COR-L47 (cell line): ENCODE measurements at regions not wholly inside any gene's neighbourhood (a gene's known extent, or its start where the extent isn't known, plus 50 kb on each side); places are given as distances from the start of the nearest gene placed in this dataset.
A peak's percentile ranks its signal among the peaks of the same experiment; 100 is the strongest.
"Not testable (repeated sequence)": the region's sequence is repeated elsewhere in the genome, so short reads cannot be mapped to it uniquely, and the experiment has no call there.

ENCODE experiments used
- DNase-seq: peaks from one replicate; lab custom pipeline; 2025; lab: John Stamatoyannopoulos, UW

DNA sequence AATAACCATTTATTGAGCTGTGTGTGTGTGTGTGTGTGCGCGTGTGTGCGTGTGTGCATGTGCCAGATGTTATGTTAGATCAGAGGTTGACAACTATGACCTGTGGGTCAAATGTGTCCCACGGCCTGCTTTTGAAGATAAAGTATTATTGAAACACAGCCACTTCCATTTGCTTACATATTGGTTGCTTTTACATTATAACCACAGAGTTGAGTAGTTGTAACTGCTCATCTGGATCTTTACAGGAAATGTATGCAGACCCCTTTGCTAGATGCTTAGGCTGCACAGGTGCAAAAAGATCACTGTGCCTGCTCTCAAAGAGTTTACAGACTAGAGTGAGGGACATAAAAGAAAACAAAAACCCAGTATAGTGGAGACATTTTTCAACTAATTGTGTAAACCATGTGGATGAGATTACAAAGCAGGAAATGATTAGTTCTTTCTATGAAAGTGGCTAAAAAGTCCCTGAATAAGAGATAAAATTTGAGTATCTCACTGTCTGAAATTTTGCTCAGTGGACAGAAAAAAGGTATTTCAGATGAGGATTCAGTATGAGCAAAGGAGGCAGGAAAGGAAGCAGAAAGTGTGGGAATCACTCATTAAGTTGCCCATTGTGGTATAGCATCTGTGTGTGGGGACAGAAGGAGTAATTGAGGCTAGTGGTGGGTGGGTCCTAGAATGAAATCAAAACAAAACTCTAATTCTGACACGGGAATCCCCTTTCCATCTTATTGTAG lies 188.4 kb downstream of the PAH start:
- DNase-seq: no peak

DNA sequence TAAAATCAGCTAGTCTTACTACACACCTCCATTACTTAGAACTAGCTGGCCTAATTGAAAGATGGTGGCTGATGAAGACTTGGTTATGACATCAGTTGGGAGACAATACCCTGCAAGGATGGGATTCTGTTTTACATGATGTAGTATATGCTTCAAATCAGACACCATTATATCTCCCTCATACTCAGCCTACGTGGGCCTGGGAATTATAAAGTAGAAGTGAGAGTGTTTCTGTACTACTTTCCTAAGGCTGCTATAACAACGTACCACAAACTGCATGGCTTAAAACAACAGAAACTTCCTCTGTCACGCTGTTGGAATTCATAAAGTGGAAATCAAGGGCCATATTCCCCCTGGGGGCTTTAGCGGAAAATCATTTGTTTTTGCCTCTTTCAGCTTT lies 190.4 kb downstream of the PAH start:
- DNase-seq: no peak

DNA sequence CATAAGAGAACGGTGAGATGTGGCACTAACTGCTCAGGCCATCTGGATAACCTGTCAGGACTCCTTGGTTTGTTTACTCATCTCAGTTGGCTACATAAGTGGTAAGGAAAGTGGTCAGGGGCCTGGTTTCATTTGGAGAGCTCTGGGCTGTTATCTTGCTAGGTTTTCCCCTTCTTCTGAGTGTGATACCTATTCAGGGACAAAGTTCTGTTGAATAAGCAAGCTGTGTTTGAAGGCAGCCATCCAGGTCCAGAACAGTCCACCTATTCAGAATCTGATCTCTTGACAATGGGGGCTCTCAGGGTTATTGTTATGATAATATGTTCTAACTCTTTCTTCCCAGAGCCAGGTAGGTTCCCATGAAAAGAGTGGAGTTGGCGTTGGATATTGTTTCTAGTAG lies 194.9 kb downstream of the PAH start:
- DNase-seq: no peak

DNA sequence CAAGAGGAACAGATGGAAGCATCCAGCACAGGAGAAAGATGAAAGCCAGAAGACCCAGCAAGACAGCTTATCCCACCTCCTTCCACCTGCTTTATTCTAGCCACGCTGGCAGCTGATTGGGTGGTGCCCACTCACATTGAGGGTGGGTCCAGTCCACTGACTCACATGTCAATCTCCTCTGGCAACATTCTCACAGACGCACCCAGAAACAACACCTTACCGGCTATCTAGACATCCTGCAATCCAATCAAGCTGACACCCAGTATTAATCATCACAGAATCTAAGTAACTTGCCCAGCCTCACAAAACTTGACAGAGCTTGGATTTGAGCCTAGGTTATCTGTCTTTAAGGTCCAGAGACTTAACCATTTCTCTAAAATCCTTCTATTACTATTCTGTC lies 208.9 kb downstream of the PAH start:
- no peak for DNase-seq

DNA sequence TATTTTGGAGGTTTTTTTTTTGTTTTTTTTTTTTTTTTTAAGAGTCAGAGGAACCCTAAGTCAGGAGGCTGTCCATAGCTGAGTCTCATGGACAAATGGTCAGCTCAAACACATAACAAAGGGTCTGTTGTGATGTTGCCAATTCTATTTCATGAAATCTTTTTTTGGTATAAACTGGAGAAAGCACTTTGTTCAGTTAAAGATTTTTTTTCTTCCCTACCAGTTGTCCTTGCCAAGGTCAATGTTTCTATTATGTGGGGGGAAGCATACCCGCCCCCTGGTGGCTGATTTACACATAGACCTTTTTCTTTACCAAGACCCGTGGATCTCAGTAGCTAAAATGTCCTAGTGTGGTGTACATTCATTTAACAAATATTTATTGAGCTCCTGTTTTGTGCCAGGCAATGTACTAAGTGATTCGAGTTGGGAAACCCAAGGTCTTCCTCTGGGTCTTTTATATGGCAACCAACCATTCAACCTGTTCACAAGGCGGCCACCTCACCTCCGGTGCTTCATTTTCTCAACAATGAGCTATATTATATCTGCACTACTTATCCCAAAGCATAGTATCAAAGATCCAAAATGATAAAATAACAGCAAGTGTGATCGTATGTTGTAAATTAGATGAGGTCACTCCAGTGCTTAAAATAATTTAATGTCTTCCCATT lies 214.5 kb downstream of the PAH start:
- DNase-seq: peak; percentile 20

DNA sequence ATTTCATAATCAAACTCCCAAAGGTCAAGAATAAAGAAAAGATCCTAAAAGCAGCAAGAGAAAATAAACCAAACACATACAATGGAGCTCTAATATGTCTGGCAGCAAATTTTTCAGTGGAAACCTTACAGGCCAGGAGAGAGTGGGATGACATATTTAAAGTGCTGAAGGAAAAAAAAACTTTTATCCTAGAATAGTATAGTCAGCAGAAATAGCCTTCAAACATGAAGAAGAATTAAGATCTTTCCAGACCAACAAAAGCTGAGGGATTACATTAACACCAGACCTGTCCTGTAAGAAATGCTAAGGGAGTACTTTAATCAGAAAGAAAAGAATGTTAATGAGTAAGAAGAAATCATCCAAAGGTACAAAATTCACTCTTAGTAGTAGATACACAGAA lies 215.7 kb upstream of the IGF1 start:
- DNase-seq: no peak

DNA sequence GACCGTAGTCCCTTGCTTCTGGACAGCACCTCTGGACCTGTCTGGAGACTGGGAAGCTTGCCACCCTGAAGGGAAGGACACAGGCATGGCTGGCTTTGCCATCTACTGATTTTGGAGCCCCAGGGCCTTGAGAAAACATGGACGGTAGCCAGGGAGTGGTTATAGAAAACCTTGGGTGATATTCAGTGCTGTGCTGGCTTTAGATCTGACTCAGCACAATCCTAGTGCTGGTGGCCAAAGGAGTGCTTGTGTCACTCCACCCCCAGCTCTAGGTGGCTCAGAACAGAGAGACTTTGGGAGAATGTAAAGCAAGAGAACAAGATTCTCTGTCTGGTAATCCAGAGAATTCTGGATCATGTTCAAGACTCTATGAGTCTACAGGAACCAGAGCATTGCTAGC lies 214.5 kb upstream of the IGF1 start:
- no peak for DNase-seq

DNA sequence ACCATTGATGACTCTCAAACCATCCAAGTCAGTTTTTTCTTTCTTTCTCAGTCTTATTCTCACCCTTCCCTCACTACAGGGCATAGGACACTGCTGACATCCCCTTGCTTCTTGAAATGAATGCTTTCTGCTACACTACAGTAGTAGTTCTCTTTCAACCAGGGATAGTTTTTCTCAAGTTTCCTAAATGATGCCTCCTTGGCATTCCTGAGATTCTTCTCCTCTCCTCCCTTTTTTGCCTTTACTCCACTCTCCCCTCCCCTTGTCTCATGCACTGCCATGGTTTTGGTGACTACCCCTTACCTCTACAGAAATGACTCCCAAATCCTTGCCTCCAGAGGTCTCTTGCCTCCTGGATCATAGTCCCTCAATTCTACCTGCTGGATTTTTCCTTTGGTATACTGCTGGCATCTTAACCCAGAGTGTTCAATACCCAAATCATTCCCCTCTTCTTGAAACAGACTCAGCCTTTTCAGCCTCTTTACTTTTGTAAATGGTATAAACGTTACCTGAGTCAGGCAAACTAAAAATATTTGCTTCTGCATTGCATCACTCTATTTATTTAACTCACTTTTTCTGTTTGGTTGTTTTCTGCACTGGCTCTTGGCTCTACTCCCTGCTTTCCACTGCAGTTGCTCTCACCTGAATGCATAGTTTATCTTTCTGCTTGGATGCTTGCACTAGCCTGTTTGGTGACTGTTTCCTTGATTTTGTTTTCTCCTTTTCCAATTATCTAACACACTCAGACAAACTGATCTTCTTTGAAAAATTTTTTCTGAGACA lies 211.6 kb upstream of the IGF1 start:
- no peak for DNase-seq

DNA sequence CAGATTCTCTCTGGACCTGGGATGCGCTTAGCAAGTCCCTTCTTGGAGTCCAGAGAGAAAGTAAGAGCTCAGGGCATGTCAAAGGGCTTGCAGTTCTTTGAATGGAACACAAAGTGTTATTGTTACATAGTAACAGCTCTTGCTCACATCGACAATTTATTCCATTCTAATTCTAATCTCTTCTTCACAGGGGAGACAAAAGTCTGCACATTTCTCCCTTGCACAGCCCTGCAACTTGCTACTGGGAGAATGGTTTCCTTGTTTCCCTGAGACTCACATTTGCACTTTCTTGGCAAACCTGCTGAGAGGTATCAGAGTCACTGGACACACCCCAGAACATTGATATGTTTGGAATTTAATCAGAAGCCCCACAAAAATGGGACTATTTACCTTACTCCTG lies 209.9 kb upstream of the IGF1 start:
- no peak for DNase-seq

DNA sequence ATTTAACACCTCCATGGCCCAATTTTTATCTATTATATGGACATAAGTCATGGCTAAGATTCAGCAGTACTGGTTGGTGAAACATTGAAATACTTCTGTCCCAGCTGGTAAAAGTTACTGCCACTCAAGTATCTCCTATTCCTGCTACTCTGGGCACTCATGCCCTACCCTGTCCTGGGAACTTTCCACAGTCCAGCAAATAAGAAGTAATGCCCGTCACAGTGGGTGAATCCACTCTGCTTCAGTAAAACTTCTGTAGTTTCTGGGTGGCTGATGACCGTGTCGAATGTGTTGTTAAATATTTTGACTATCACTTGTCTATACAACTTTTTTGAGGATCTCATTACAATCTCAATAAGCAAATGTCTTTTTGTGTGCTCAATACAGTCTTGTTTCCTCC lies 209.3 kb upstream of the IGF1 start:
- no peak for DNase-seq

DNA sequence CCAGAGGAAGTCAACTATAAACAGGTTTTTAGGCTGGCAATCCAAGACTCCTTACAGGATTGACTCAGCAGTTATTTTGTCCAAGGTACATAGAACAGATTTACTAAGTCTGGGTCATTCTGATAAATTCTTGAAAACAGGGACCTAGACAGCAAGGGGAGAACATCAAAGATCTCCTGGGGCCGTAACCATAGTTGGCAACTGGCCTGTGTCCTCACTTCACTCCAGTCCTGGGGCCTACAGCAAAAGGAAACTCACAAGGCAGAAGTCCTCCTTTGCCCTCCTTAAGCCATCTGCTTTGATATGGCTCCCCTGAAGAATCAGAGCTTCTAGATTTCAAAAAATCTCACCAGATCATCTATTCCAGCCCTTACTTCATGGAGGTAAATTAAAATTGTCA lies 207.2 kb upstream of the IGF1 start:
- DNase-seq: no peak

DNA sequence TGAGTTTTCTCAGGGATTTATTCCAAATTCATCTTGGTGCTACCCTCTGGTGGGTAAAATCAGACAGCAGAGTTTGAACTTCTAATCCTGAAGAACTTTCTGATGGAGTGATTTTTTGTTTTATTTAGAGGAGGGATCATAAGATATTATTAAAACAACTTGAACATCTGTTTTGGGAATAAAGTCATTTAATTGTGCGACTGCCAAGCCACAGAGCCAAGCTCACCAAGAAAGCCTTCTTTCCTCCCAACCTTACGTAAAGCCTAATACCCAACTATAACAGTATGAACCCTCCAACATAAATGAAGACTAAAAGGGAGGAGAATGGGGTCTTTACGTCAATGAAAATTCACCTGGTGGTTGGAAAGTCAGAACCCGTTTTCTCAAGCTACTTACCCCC lies 205.5 kb upstream of the IGF1 start:
- no peak for DNase-seq

DNA sequence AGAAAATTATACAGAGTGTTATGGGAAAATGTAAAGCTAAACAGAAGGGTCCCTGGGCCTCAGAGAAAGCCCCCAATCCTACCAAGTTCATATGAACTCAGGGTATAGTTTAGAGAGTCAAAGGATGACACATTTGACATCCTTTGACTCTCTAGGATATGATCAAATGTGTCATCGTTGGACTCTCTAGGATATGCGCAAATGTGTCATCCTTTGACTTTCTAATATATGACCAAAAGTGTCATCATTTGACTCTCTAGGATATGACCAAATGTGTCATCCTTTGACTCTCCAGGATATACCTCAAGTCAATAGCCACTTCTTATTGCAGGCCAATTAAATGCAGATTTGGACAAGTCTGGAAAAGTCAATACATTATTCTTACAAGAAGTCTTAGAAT lies 204.8 kb upstream of the IGF1 start:
- no peak for DNase-seq

DNA sequence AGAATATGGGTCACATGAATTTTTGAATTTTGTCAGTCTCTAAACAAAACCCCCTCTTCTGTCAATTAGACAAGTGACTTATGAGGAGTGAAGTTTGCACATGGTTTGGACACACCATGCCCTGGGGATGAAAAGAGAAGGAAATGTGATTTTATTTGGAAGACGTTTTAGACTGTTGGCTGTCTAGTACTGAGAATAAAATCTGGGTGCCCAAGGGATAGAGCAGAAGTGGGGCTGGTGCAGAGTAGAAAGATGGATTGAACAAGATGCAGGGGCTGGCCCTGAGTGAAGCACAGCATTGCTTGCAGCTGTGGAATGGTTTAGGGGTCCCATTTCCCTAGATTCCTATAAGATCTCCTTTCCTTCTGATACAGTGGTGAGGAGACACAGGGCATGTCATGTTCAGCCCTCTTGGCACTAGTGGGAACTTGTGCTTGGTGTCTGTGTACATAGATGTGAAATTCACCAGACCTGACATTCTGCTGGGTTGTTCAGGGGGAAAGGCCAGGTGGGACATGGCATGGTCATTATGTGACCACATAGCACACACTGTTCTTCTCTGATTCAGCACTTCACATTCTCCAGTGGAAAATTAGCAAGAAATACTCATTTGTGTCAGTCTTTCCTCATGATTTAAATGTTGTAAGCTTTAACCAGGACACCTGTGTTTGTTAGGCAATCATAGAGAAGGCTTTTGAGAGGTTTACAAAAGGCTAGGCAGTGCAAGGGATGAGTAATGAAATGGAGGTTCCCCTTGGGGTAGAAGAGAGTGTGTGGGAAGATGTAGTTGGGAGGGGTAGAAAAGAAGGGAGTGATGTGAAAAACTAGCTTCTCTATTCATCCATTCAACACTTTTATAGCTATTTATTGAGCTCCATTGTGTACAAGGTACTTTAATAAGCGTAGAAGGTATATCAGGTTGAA lies 202.3 kb upstream of the IGF1 start:
- DNase-seq: no peak

DNA sequence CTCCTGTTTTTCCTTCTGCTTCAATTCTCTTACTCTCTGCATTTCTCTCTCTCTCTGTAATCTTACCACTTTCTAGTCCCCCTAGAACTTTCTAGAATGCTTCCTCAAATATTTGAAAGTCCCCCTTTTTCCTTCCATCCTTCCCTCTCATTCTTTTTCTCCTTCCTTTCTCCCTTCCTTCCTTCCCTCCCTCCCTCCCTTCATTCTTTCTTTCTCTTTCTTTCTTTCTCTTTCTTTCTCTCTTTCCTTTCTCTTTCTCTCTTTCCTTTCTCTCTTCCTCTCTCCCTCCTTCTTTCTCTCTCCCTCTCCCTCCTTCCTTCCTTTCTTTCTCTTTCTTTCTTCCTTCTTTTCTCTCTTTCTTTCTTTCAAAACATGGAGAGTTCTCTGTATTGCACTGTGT lies 201.4 kb upstream of the IGF1 start:
- no peak for DNase-seq

DNA sequence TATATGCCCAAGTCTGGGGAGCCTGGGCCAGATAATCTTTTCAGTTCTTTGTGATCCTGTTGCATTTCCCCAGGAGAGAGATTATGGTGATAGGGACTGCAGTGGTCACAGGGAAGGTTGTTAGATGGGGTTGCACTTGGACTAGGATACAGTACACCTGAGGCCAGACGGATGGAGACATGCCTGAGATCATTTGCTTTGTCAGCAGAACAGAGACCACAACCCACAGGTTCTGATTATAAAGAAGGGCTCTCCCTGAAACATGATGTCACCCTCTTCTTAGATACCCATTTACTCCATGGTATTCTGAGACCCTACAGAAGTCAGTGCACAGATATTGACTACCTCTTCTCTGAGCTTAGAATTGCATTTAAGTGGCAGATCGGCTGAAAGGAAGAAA lies 200.9 kb upstream of the IGF1 start:
- no peak for DNase-seq

DNA sequence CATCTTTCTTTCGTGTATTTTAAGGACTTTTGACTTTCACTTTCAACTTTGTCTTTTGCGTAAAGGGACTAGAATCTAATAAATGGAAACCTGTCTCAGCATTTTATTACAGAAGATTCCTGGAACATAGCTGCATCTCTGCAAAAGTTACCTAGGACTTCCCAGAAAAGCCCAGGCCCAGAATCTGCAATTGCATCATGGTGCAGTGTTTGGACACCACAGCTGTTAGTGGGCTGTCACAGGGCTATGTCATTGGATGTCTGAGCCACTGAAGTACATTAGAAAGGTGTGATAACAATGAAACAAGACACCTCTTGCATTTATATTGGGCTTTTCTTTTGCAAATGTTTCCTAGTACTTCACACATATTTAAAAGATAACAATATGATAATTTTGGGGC lies 199.9 kb upstream of the IGF1 start:
- no peak for DNase-seq

DNA sequence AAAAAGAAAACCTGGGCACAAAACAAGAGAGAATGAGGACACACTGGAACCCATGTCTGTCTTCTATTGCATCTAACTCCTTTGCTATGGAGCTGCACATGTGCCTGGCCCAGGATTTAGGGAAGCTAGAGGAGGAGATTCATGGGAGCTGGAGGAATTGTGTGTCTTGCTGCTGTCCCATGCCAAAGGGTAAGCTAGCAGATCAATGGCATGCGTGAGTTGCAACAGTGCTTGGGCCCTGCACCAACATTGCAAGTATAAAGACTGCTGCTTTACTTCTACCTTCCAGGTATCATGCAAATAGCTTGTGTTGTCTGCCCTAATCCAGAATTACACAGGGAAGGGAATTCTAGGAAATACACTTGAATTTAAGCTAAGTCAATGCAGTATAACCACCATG lies 196.4 kb upstream of the IGF1 start:
- DNase-seq: no peak

DNA sequence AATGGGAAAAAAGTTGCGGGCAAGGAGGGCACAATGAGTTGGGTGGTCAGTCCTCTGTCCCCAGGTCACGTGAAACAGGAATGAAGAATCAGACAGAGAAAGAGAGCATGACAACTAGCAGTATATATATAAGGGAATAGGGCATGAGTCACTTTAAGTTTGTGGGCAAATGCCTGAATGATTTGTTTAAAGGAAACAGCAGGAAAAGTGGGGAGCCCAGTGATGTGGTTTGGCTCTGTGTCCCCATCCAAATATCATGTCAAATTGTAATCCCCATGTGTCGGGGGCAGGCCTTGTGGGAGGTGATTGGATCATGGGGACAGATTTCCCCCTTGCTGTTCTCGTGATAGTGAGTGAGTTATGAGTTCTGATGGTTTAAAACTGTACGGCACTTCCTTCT lies 195.3 kb upstream of the IGF1 start:
- DNase-seq: no peak

DNA sequence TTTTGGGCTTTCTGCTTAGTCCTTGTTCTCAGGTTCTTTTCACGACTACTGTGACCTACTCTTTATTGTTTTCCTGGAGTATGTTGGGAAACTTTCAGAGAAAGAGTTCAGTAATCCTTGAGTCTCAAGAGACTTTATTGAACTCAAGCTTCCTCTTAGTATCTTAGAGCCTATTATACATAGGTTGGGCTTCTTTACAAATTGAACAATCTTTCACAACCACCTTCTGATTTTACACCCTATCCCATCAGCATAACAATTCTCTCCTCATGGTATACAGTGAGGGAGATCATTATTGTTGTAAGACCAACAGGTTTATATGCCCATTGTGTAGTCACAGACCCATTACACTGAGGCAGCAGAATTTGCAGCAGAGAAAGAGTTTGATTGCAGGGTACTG lies 193.2 kb upstream of the IGF1 start:
- no peak for DNase-seq

DNA sequence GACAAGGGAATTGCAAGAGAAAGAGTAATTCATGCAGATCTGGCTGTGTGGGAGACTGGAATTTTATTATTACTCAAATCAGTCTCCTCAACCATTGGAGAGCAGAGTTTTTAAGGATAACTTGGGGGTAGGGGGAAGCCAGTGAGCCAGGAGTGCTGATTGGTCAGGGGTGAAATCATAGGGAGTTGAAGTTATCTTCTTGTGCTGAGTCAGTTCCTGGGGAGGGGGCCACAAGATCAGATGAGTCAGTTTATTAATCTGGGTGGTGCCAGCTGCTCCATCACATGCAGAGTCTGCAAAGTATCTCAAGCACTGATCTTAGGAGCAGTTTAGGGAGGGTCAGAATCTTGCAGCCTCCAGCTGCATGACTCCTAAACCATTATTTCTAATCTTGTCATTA lies 191.8 kb upstream of the IGF1 start:
- DNase-seq: not testable (repeated sequence)

DNA sequence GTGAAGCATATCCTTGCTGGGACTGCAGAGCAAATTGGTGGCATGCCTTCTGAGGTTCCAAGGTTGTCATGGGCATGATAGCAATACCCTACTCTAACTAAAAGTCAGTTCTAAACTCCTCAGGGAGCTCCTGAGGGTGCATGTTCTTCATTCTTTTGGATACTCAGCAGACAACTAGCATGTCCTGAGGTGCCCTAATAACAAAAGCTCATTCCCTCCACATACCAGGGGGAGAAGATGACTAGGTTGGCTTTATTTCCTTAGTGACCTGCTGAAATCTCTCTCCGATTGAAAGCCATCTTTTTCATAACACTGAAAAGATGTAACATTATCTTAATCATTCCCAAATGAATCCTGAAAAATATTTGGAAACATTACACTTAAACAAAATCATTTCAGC lies 188.7 kb upstream of the IGF1 start:
- no peak for DNase-seq
